ENCODE measurements at regions not wholly inside any gene's neighbourhood (a gene's known extent, or its start where the extent isn't known, plus 50 kb on each side); places are given as distances from the start of the nearest gene placed in this dataset.

DNA sequence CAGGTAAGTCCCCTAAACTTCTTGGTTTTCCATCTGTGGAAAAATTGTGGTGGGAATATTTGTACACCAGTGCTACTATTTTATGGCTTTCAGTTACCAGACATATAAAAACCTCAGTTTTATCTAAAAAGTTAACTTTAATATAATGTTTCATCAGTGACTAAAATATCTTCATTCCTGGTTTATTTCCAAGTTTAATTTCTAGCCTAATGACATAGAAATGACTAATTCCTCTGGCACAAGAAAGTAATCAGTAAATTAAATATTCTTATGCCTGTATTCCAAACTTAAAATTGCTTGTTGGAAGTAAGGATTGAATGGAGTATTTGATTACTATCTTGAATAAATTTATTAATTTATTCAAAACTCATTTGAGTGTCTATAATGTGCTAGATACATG lies 757.0 kb downstream of the CDH11 start:
- Histone ChIP-seq H3K4me3 (no peak overlapping the region), H3K36me3 (no peaks in the 10 kb centered on the region), H3K9me3 (no peaks in the 10 kb centered on the region), H3K27ac (no peak overlapping the region), H3K27me3 (no peaks in the 10 kb centered on the region), H3K4me1 (no peaks in the 10 kb centered on the region)
- no peak for DNase-seq (ENCODE audit: extremely low spot score in 2 of 2)
- TF ChIP-seq, protein P1, sequence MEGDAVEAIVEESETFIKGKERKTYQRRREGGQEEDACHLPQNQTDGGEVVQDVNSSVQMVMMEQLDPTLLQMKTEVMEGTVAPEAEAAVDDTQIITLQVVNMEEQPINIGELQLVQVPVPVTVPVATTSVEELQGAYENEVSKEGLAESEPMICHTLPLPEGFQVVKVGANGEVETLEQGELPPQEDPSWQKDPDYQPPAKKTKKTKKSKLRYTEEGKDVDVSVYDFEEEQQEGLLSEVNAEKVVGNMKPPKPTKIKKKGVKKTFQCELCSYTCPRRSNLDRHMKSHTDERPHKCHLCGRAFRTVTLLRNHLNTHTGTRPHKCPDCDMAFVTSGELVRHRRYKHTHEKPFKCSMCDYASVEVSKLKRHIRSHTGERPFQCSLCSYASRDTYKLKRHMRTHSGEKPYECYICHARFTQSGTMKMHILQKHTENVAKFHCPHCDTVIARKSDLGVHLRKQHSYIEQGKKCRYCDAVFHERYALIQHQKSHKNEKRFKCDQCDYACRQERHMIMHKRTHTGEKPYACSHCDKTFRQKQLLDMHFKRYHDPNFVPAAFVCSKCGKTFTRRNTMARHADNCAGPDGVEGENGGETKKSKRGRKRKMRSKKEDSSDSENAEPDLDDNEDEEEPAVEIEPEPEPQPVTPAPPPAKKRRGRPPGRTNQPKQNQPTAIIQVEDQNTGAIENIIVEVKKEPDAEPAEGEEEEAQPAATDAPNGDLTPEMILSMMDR (IDR thresholded peaks at IDR 0.05), result no peak
- no peak for TF ChIP-seq POLR2A (IDR thresholded peaks at IDR 0.05)
- no peak for TF ChIP-seq POLR2AphosphoS5 (IDR thresholded peaks at IDR 0.05; ENCODE audit: insufficient read depth in 1 of 2, low read depth in 1 of 2)
- intact Hi-C loops (cut with DNase I), result no loop called here

DNA sequence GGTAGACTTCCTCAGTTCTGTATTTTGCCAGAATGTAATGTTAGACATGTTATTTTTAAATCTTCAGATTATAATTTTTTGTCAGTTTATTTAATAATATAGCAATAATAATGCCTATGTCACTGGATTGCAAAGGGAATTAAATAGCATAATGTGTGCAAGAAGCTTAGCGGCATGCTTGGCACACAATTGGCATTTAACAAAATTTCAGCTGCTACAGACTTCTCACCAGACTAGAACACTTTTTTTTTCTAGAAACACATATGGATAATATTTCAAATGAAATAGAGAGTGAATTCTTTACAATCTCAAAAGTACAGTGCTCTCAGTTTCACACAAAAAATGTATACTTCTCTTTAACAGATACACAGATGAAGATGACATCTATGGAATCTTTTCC lies 757.4 kb downstream of the CDH11 start:
- TF ChIP-seq, protein P1 (IDR thresholded peaks at IDR 0.05), result no peak
- TF ChIP-seq POLR2A (IDR thresholded peaks at IDR 0.05), result no peak
- no peak for TF ChIP-seq POLR2AphosphoS5 (IDR thresholded peaks at IDR 0.05; ENCODE audit: insufficient read depth in 1 of 2, low read depth in 1 of 2)
- Histone ChIP-seq H3K4me1 (no peaks in the 10 kb centered on the region), H3K27me3 (no peaks in the 10 kb centered on the region), H3K36me3 (no peaks in the 10 kb centered on the region), H3K4me3 (no peak overlapping the region), H3K27ac (no peak overlapping the region), H3K9me3 (no peaks in the 10 kb centered on the region)
- intact Hi-C loops (cut with DNase I), result no loop called here
- DNase-seq (ENCODE audit: extremely low spot score in 2 of 2), result no peak

DNA sequence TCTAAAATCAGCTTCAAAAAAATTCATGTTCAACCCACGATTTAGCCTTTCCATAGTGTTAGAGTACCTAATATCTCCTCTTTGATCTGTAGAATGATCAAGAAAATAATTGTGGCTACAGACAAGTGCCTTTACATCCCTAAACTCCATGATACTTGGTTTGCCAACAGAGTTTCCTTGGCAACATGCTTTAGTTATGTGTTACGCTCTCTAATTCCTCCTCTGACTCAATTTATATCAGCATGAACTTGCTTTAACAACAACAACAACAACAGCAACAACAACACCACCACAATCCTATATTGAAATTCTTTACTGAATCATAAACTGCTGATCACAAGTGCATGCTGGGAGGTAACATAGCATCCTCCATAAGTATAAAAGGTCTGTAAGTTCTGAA lies 757.8 kb downstream of the CDH11 start:
- intact Hi-C loops (cut with DNase I), result no loop called here

DNA sequence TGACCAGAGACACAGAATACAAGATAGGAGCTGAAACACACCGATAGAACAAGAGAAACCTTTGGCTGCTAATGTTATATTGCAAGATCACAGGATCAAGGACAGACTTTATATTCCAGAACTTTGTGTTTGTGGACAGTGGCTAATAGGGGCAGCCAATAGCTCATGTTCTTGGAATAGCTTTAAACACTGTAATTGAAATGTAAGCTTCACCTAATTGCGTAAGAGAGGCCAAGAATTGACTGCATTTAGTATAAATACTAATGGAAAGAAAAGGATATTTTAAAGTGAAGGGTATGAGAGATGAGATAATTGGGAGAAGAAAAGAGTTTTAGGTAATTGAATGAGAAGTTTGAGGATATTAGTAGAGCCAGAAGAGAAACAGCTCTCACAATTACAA lies 758.8 kb downstream of the CDH11 start:
- Histone ChIP-seq H3K27ac (no peak overlapping the region), H3K4me1 (no peaks in the 10 kb centered on the region), H3K4me3 (no peak overlapping the region), H3K36me3 (no peaks in the 10 kb centered on the region), H3K27me3 (no peaks in the 10 kb centered on the region), H3K9me3 (no peaks in the 10 kb centered on the region)
- DNase-seq (ENCODE audit: extremely low spot score in 2 of 2), result no peak
- TF ChIP-seq, protein P1 (IDR thresholded peaks at IDR 0.05), result no peak
- TF ChIP-seq POLR2A (IDR thresholded peaks at IDR 0.05) (no peak), POLR2AphosphoS5 (IDR thresholded peaks at IDR 0.05; ENCODE audit: insufficient read depth in 1 of 2, low read depth in 1 of 2) (no peak)
- intact Hi-C loops (cut with DNase I), result no loop called here

More for the DNA sequence above, 757.8 kb downstream of the CDH11 start:
- no peaks in the 10 kb centered on the region for H3K27me3 ChIP-seq
- TF ChIP-seq POLR2A (IDR thresholded peaks at IDR 0.05) (no peak), POLR2AphosphoS5 (IDR thresholded peaks at IDR 0.05; ENCODE audit: insufficient read depth in 1 of 2, low read depth in 1 of 2) (no peak)
- TF ChIP-seq, protein P1 (IDR thresholded peaks at IDR 0.05), result no peak
- H3K27ac ChIP-seq, result no peak overlapping the region
- H3K9me3 ChIP-seq, result no peaks in the 10 kb centered on the region
- no peak overlapping the region for H3K4me3 ChIP-seq
- no peaks in the 10 kb centered on the region for H3K36me3 ChIP-seq
- DNase-seq (ENCODE audit: extremely low spot score in 2 of 2), result no peak
- no peaks in the 10 kb centered on the region for H3K4me1 ChIP-seq

DNA sequence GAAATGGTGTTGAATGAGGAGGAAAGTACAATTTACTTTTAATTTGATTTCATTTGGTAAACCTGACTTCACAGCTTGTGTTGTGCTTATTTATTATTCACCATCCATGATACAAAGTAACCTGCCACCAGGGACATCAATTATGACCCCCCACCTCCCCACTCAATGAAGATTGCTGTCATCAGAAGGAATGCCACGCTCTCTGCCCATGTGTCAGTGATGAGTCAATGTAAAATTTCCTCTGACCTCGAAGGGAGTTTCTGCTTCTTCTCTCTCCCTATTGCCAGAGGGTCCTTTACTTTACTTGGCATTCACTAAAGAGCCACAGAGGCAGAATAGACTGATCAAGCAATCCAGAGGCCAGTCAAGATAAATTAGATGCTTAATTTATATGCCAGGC lies 759.7 kb downstream of the CDH11 start:
- H3K4me3 ChIP-seq, result no peak overlapping the region
- H3K27me3 ChIP-seq, result no peaks in the 10 kb centered on the region
- H3K27ac ChIP-seq, result no peak overlapping the region
- no peak for DNase-seq (ENCODE audit: extremely low spot score in 2 of 2)
- TF ChIP-seq, protein P1 (IDR thresholded peaks at IDR 0.05), result no peak
- TF ChIP-seq POLR2A (IDR thresholded peaks at IDR 0.05) (no peak), POLR2AphosphoS5 (IDR thresholded peaks at IDR 0.05; ENCODE audit: insufficient read depth in 1 of 2, low read depth in 1 of 2) (no peak)
- intact Hi-C loops (cut with DNase I), result no loop called here
- H3K36me3 ChIP-seq, result no peaks in the 10 kb centered on the region
- no peaks in the 10 kb centered on the region for H3K4me1 ChIP-seq
- H3K9me3 ChIP-seq, result no peaks in the 10 kb centered on the region

Measured in vagina (tissue), 2 donors.